CD14-positive monocyte (primary cell): ENCODE measurements at regions not wholly inside any gene's neighbourhood (a gene's known extent, or its start where the extent isn't known, plus 50 kb on each side); places are given as distances from the start of the nearest gene placed in this dataset.

Experiments used
- DNase-seq, 3 donors: peaks; one replicate each; pipeline ENCODE4 v3.0.0-alpha.2; 2011 to 2022
- H2AFZ ChIP-seq: 2 replicates; pipeline ENCODE4 v1.6.0; 2012; ENCODE audit warnings: mild to moderate bottlenecking, low read depth, low read length, inconsistent platforms; ENCODE audit not compliant: insufficient read depth, poor library complexity, severe bottlenecking
- H3K27ac ChIP-seq, 2 donors: 1 replicate in 1 of 2; 2 replicates in 1 of 2; pipeline ENCODE4 v1.5.1; 2012 to 2013; ENCODE audit warnings: low read length in 2 of 2, control low read depth in 1 of 2, inconsistent platforms in 1 of 2, low read depth in 1 of 2, mild to moderate bottlenecking in 1 of 2
- H3K27me3 ChIP-seq, 2 donors: one replicate each; pipeline versions ENCODE4 v1.6.0 to v1.6.1; 2011 to 2013; ENCODE audit warnings: low read length in 2 of 2; ENCODE audit not compliant: control insufficient read depth in 2 of 2, insufficient read depth in 2 of 2
- H3K36me3 ChIP-seq, 2 donors: replicated peaks in 1 of 2; 1 replicate in 1 of 2; 2 replicates in 1 of 2; pipeline versions ENCODE4 v1.5.1 to v1.6.1; 2012 to 2013; ENCODE audit warnings: low read length in 2 of 2, control low read depth in 1 of 2, inconsistent platforms in 1 of 2, mild to moderate bottlenecking in 1 of 2; ENCODE audit not compliant: insufficient read depth in 2 of 2, control insufficient read depth in 1 of 2
- H3K4me1 ChIP-seq, 2 donors: 1 replicate in 1 of 2; 2 replicates in 1 of 2; pipeline versions ENCODE4 v1.5.1 to v1.6.1; 2012 to 2013; ENCODE audit warnings: low read length in 2 of 2, control low read depth in 1 of 2, inconsistent platforms in 1 of 2, mild to moderate bottlenecking in 1 of 2, moderate library complexity in 1 of 2; ENCODE audit not compliant: insufficient read depth in 2 of 2, control insufficient read depth in 1 of 2
- H3K4me2 ChIP-seq: replicated peaks from 2 replicates; pipeline ENCODE3; 2012; ENCODE audit warnings: low read length, moderate library complexity, mild to moderate bottlenecking; ENCODE audit not compliant: poor library complexity, severe bottlenecking; ENCODE audit errors: extremely low read depth
- H3K4me3 ChIP-seq, 3 experiments: fragments of 200-600 bp in 1 of 3; sonication (generic) in 1 of 3; replicated peaks in 1 of 3; 1 replicate in 2 of 3; 2 replicates in 1 of 3; pipeline ENCODE4 v1.5.1; 2011 to 2013; ENCODE audit warnings: low read length in 3 of 3, mild to moderate bottlenecking in 3 of 3, control low read depth in 2 of 3, low read depth in 2 of 3, inconsistent platforms in 1 of 3, moderate library complexity in 1 of 3
- H3K79me2 ChIP-seq: 2 replicates; pipeline ENCODE4 v1.6.0; 2012; ENCODE audit warnings: mild to moderate bottlenecking, control low read depth, inconsistent platforms, low read length, moderate library complexity; ENCODE audit not compliant: insufficient read depth
- H3K9ac ChIP-seq: 2 replicates; pipeline ENCODE4 v1.6.0; 2017; ENCODE audit warnings: low read length, mild to moderate bottlenecking; ENCODE audit not compliant: insufficient read depth, poor library complexity, severe bottlenecking
- H3K9me3 ChIP-seq, 2 donors: replicated peaks in 1 of 2; 1 replicate in 1 of 2; 2 replicates in 1 of 2; pipeline versions ENCODE4 v1.5.1 to v1.6.1; 2012 to 2013; ENCODE audit warnings: low read length in 2 of 2, control low read depth in 1 of 2; ENCODE audit not compliant: control insufficient read depth in 1 of 2, insufficient read depth in 1 of 2
- H4K20me1 ChIP-seq: 2 replicates; pipeline ENCODE4 v1.6.0; 2012; ENCODE audit warnings: mild to moderate bottlenecking, low read length, control low read depth, moderate library complexity; ENCODE audit not compliant: insufficient read depth
- H3K27ac Mint-ChIP-seq, 7 donors: one replicate each; pipeline ENCODE4 v1.8.0; 2020; ENCODE audit warnings: mild to moderate bottlenecking in 7 of 7, mixed read lengths in 7 of 7, moderate library complexity in 6 of 7, inconsistent platforms in 2 of 7
- H3K27me3 Mint-ChIP-seq, 3 donors: one replicate each; pipeline ENCODE4 v1.8.0; 2021 to 2022; ENCODE audit warnings: low read depth in 3 of 3, mild to moderate bottlenecking in 3 of 3, mixed read lengths in 3 of 3, moderate library complexity in 3 of 3, inconsistent platforms in 1 of 3
- H3K36me3 Mint-ChIP-seq, 2 donors: one replicate each; pipeline ENCODE4 v1.8.0; 2020; ENCODE audit warnings: mixed read lengths in 2 of 2, inconsistent platforms in 1 of 2, mild to moderate bottlenecking in 1 of 2
- H3K4me1 Mint-ChIP-seq: one replicate; pipeline ENCODE4 v1.8.0; 2020; ENCODE audit warnings: mild to moderate bottlenecking, mixed read lengths
- H3K4me3 Mint-ChIP-seq, 2 donors: one replicate each; pipeline ENCODE4 v1.8.0; 2020; ENCODE audit warnings: mild to moderate bottlenecking in 2 of 2, mixed read lengths in 2 of 2, moderate library complexity in 1 of 2
- H3K9me3 Mint-ChIP-seq, 7 donors: one replicate each; pipeline ENCODE4 v1.8.0; 2020 to 2022; ENCODE audit warnings: mixed read lengths in 7 of 7, mild to moderate bottlenecking in 6 of 7, moderate library complexity in 6 of 7, inconsistent platforms in 2 of 7
- CTCF ChIP-seq: fragments of 200-600 bp; IDR thresholded peaks from one replicate; pipeline ENCODE4 v1.8.0; 2022; ENCODE audit warnings: antibody characterized with exemption, mild to moderate bottlenecking
- WGBS: methylation state at CpG from one replicate; pipeline ENCODE4 v1.1.5; 2013; ENCODE audit warnings: missing lambda C conversion rate; ENCODE audit not compliant: insufficient coverage; 5-methylcytosine and 5-hydroxymethylcytosine counted together
- intact Hi-C, 2 donors: fragments of 100-400 bp; cut with micrococcal nuclease; formaldehyde crosslinking; loops; one replicate each; pipeline versions ENCODE4 v1.15.0 to v1.15.1; 2023

- Mint-ChIP-seq H3K36me3 (peaks cover 0 to 3% of the 10 kb centered on the region in 2 donors), H3K4me1 (peaks cover 2% of the 10 kb centered on the region), H3K9me3 (peaks cover 0 to 12% (median 9%) of the 10 kb centered on the region in 7 donors), H3K27me3 (peaks cover 50 to 72% (median 59%) of the 10 kb centered on the region in 3 donors), H3K27ac (no peak overlapping the region), H3K4me3 (peak overlapping the region in 1 of 2 donors; percentile 87)
- DNase-seq: no peak
- 89% methylated on average over 3 of the region's 10 CpGs for WGBS
- H3K4me1 ChIP-seq: no peaks in the 10 kb centered on the region
- no peaks in the 10 kb centered on the region for H3K36me3 ChIP-seq
- no peak for TF ChIP-seq CTCF
- H4K20me1 ChIP-seq: no peaks in the 10 kb centered on the region
- H3K4me3 ChIP-seq: no peak overlapping the region
- H3K27ac ChIP-seq: no peak overlapping the region
- no peaks in the 10 kb centered on the region for H3K79me2 ChIP-seq
- H2AFZ ChIP-seq: no peak overlapping the region
- intact Hi-C loops: no loop called here
- peaks cover 0 to 15% of the 10 kb centered on the region in 2 donors for H3K9me3 ChIP-seq
- H3K27me3 ChIP-seq: peaks cover 52 to 58% of the 10 kb centered on the region in 2 donors
- H3K9ac ChIP-seq: no peak overlapping the region
- no peak overlapping the region for H3K4me2 ChIP-seq
Observed at GRCh38 chr15:29969562-29970401, 113.0 kb upstream of the GOLGA8J start.

- TF ChIP-seq CTCF: no peak
- H3K4me3 Mint-ChIP-seq: peak overlapping the region in 1 of 2 donors; percentile 87
- no peaks in the 10 kb centered on the region for H3K4me1 ChIP-seq
- H3K4me2 ChIP-seq: no peak overlapping the region
- peaks cover 57 to 58% of the 10 kb centered on the region in 2 donors for H3K27me3 ChIP-seq
- no peak overlapping the region for H3K4me3 ChIP-seq
- no peaks in the 10 kb centered on the region for H3K36me3 ChIP-seq
- peaks cover 0 to 3% of the 10 kb centered on the region in 2 donors for H3K36me3 Mint-ChIP-seq
- H3K9me3 Mint-ChIP-seq: peaks cover 0 to 12% (median 8%) of the 10 kb centered on the region in 7 donors
- H3K9ac ChIP-seq: no peak overlapping the region
- H3K27ac ChIP-seq: no peak overlapping the region
- no peaks in the 10 kb centered on the region for H4K20me1 ChIP-seq
- H3K27ac Mint-ChIP-seq: no peak overlapping the region
- no peak overlapping the region for H2AFZ ChIP-seq
- intact Hi-C loops: no loop called here
- DNase-seq: no peak
- H3K79me2 ChIP-seq: no peaks in the 10 kb centered on the region
- peaks cover 50 to 72% (median 57%) of the 10 kb centered on the region in 3 donors for H3K27me3 Mint-ChIP-seq
- H3K4me1 Mint-ChIP-seq: peaks cover 2% of the 10 kb centered on the region
- peaks cover 0 to 15% of the 10 kb centered on the region in 2 donors for H3K9me3 ChIP-seq
- 17% methylated on average over 66 of the region's 69 CpGs for WGBS
Observed at GRCh38 chr15:29968895-29969561, 113.7 kb upstream of the GOLGA8J start.
